HuH-7 (cell line): ENCODE measurements at regions not wholly inside any gene's neighbourhood (a gene's known extent, or its start where the extent isn't known, plus 50 kb on each side); places are given as distances from the start of the nearest gene placed in this dataset.

Experiments used
- DNase-seq: peaks from one replicate; pipeline ENCODE4 v3.0.0; 2011; ENCODE audit warnings: low spot score

DNA sequence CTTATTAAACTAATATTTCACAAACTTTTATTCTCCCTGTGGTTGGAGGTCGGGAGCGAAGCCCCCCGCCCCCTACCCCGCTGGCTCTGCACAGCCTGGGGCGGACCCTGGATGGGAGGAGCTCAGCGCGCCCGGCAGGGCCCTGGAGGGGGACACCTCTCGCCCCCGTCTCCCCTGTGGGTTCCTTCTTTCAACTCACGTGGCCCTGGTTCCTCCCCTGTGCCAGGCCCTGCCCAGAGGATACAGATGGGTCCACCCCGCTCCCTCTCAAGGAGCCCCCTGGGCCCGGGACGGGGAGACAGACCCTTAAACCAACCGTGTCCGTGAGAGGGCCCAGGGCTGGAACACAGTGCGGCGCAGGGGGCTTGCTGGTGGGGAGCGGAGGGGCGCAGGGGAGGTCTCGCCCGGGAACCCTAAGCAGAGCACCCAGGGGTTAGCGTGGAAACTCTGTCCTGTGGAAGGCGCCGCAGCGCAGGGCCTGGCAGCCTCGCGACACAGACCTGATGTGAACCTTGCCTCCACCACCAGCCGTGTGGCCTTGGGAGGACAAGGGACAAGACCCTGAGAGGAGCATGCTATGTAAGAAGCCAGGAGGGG is 103.7 kb upstream of the MVB12B start:
- no peak for DNase-seq

DNA sequence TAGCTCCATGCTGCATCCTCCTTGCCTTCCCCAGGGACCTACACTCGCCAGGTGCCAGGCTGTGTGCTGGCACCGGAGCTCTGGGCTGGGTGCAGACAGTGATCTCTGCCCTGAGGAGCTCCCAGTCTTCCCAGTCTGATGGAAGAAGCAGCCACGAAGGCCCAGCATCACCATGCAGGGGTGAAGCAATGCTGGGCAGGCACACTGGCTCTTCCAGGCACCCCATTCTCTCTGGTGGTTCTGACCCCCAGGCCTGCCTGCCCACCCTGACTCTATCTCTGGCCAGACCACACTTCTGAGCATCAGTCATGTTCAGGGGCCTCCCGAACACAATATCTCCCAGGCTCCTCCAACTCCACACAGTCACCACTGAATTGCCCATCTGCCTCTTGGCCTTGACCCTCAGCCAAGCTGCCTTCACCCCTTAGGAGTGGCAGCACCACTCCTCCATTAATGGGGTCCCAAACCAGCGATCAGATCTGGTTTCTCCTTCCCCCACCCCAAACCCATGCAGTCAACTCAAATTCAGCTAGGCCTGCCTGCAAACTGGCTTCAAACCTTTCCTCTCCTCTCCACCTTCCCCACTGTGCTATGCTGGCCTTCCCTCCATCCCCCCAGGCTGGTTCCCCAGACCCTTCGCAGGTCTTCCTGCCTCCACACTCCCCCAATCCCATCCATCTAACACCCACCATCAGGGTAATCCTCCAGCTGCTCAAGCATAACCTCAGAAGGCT is 102.7 kb upstream of the MVB12B start:
- no peak for DNase-seq

DNA sequence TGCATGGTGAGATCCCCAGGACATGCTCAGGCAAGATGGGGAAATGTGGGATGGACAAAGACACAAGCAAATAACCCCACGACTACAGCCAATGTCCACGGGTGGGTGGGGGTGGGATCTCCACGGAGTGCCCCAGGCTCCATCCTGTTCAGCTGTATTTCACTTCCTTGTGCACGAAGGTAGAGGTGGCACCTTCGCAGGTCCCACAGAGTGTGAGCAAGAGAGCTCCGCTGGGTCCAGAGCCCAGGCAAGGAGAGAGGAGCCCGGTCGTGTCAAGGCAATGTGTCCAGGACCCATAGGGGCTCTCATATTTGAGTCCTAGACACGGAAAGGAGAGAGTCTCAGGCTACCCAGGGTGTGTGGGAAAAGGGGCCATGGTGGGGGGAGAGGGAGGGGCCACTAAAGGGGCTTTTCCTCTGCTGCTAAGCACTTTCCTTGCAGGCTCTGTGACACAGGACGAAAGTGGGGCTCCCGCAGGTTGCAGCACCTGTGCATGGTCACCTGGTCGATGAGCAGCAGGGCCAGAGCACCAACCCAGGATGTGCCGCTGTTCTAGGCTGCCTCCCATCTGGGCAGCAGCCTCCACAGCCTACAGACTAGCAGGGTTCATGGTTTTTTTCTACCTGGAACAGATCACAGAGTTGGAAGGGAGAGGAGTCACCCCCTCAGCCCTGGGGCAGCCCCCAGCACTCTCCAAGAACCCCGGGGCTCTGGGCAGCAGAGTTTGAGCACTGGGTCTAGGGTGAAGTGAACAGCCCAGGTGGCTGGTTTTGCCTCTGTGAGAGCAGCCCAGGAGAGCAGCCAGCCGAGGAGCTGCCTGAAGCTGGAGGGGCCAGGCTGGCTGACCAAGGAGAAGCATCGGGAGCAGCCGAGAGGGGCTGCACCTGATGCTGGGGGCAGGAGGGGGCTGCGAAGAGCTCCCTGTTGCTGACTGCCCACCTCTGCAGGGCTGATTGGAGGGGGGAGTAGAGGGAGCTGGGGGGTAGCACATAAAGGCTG is 100.7 kb upstream of the MVB12B start:
- DNase-seq = no peak

DNA sequence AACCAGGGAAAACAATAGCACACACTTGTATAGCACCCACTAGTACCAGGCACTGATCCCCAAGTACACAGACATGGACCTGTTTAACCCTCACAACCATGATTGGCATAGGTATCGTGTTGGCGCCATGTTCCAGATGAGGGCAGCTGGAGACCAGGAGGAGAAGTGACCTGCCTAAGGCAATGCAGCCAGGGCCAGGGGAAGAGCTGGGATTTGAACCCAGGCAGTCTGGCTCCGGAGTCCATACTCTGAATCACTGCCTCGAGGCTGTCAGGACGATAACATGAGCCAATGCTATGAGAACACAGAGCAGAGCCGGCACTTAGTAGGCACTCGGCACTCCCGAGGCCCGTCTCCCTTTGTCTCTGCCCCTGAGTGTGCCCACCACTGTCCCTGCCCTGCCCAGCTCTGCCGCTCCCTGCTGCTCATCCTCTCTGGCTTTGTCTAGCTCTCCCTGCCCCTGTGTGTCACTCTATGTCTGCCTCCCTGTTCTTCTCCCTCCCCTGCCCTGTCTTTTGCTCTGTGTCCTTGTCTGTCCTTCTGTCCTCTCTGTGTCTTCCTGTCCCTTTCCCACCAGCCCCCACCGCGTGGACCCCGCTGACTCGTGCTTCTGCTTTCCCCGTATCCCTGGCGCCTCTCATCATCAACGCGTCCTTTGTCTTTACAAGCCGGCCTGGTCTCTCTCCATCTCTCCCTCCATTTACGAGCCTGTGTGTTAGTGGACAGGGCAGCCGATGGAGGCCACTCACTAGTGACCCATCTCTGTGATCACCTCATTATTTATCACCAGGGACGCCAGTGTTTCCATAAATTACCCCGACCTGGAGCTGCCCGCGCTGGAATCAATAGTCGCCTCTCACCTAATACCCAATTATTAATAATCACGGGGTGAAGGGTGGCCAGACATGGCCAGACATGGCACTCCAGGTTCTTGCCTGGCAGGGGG is 99.4 kb upstream of the MVB12B start:
- no peak for DNase-seq

DNA sequence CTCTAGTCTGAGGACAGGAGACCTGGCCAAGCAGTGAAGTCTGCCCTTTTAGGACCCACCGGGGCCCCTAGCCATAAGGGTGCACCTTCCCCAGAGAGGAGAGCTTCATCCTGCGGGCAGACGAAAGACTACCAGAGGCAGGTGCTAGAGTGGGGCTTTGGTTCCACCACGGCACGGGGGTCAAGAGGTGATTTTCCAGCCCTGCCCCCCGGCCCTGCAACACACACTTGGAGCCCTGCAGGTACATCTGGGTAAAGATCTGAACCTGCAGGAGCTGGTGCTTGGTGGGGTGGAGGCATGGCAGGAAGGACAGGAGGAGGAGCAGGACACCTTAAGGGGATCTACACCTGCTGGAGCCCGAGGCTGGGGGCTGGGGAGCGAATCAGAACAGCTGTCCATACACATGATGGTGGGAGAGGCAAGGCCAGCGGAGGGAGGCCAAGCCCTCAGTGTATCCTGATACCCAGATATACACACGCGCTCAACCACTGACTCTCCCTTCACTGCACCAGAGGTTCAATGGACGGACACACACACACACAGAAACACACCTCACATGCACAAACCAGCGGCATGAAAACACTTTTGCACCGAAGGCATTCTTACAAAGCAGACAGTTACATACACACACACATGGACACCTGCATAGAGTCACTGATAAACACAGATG is 98.4 kb upstream of the MVB12B start:
- DNase-seq = no peak

DNA sequence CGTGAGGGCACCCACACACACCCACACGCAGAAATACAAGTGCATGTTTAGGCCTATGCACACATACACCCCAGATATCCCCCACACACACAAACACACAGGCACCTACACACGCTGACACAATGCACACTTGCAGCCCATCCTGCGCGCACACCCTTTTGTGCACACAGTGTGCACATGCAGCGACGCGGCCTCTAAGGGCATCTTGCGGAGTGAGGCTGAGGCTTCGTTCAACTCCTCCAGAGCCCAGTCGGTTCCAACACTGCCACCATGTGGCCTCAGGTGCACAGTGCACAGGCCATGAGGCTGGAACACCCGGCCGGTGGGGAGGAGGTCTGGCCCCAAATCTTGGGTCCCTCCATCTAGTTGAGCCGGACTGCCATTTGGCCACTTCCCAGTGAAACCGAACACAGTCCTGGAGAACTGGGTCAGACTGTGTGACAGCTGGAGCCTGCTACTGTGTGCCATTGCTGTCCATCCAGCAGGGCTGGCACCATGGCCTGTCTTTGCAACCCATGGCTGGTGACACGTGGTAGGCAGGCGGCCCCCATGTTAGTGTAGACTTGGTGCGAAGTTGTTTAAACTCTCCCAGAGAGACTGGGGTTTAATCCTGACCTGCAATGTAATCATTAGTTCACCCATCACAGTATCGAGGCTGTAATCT is 97.7 kb upstream of the MVB12B start:
- DNase-seq = peak; percentile 88

DNA sequence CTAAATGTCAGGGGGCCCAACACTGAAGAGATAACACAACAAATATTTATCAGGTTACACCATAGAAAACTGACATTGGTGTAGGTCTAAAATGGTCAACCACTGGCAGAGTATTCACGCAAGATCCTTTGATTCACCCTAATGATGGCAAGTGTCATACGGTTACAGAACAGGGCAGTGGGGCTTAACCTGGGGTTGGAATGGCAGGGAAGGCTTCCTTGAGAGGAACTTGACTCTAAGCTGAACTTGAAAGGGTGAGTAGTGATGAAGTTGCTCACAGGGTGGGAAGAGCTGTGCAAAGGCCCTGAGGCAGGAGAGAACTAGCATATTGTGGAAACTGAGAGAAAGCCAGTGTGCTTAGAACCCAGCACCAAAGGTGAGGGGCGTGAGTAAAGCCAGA is 97.1 kb upstream of the MVB12B start:
- no peak for DNase-seq

DNA sequence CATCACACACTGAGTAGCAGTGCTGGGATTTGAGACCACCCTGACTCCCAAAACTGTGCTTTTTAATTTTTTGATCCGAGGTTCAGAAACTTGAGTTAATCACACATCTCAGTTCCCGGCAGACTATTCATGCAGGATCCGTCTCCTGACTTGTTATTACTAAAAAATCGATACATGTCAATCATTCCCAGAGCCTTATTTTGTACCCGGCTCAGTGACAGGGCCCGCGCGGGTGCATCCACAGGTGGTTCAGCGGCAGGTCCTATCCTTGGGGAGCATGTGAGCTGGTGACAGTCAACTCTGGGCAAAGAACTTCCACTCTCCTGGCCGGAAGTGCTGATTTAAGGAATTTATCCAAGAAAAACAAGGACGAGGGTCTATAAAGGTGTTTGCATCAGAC is 95.9 kb upstream of the MVB12B start:
- no peak for DNase-seq

DNA sequence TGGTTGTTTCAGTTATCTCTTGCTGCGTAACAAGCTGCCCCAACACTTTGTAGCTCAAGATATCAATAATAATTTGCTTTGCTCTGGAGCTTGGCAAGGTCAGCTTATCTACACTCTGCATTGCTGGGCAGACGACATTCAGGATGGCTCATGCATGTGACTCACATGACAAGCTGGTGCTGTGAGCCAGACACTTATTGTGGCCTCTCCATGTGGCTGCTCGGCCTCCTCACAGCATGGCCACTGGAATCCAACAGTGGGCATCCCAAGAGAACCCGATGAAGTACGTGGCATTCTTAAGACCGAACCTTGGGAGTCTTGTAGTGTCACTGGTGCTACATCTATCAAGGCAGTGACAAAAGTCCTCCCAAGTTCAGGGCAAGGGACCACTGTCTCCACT is 94.2 kb upstream of the MVB12B start:
- DNase-seq = no peak

DNA sequence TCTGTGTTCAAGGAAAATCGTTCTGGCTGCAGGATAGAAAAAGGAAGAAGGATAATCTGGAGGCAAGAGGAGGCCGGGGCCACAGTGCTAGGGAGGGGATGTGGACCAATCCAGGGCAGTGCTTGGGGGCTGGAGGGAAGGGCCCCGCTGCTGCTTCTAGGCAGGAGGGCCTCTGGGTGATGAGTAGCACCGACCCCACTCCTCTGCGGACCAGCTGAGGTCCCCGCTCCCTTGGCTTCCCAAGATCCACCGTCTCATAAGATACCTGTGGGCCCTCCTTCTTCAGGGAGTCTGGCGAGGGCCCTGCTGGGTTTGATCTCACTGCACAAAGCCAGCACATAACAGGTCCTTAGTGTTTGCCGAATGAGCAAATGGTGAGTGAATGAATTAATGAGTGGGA is 93.5 kb upstream of the MVB12B start:
- DNase-seq = no peak

DNA sequence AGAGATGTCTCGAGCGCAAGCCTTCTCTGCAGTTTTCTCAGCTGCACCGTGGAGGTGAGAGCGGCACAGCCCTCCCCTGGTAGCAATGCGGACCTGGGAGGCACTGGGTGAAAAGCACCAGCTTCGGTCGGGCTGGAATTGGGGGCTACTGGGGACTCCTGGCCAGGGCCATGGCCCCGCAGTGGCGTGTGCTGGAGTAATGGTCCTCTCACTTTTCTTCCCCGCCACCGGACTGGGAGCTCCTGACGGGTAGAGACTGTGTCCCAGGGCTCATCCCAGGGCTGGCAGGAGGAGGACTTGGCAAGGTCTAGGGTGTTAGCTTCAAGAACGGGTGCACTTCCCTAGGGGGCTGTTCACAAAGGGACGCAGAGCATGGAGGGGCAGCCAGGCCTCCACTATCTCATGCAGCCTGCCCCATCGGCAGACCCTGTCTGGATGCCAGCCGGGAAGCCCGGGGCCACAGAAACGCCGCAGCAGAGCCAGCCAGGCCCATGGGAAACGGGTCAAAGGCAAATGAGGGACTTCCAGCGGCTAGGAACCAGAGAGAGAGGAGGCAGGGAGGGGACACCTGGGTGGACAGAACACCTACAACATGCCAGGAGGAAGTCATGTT is 92.6 kb upstream of the MVB12B start:
- DNase-seq = no peak

DNA sequence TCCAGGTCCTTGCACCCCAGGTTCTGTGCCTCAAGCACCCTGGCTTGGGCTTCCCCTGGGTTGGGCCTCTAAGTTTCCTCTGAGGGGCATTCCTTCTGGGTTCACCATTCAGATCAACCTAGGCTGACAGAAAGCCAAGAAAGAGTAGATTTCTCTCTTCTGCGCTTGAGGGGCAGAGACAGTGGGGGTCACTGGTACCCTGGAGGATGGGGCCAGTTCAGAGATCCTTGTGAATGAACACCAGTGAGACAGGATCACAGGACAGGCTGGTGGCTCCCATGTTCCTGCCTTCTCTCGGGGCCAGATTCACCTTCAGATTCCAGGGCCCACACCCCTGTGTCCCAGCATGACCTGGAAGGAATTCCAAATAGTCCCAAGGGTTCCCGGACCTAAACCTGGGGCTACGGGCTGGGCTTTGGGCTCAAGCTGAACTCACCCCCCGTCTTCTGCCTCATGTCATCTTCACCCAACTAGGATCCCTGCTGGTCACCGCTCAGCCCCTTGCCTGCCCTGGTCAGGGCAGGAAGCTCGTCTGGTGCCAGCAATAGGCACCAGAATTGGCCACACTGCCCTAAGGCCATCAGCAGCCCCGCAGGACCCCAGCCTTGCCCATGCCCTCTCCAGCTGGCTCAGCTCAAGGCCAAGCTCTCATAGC is 91.8 kb upstream of the MVB12B start:
- no peak for DNase-seq

DNA sequence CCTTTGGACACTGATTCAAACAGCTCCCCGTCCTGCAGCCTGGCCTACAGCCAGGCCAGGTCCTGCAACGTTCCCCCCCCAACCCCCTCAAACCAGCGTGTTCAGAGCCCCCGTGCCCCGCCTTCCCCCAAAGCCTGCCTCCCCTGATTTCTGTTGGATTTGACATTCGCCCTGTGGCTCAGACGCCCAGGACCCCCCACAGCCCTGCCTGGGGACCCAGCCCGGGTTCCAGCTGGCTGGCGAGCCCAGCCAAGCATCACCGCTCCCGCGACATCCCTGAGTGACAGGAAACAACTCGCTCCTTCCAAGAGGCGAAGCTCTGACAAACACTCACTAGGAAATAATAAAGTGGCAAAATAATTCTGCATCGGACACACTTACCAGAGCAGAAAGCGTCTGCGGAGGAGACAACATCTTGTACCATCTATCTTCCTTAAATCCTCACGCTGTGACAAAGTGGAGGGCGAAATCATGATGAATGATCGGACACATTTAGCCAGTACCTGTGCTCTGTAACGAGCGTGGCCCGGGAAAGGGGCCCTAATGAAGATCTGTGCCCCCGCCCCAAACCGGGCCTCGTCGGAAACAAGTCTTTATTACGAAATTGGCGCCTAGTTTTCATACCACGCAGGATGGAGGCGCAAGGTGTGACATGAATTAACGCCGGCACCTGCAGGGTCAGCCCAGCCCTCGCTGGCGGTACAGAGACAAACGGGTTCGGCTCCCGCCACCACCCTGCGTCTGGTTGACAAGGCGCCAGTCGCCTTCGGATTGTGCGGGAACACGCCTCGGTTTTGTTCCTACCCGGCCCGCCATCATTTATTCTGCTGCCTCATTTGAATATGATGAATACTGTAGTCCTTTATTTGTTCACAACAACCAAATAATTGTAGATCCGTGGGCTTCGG is 91.0 kb upstream of the MVB12B start:
- DNase-seq = no peak

DNA sequence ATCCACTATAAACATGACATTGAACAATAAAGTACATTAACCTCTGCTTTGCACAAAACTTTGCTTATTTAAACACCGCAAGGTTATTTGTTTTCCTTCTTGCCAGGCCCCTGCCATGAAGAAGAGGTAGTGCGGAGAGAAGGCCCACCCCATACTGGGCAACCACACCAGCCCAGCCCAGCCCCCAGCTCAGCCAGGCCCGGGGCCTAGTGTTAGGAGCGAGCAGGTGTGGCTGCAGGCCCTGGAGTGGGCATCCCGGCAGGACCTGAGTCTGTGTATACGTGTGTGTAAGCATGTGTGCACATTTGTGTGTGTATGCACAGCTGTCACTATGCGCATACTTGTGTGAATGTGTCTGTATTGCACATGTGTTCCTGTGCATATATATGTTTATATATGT is 90.4 kb upstream of the MVB12B start:
- DNase-seq = no peak

DNA sequence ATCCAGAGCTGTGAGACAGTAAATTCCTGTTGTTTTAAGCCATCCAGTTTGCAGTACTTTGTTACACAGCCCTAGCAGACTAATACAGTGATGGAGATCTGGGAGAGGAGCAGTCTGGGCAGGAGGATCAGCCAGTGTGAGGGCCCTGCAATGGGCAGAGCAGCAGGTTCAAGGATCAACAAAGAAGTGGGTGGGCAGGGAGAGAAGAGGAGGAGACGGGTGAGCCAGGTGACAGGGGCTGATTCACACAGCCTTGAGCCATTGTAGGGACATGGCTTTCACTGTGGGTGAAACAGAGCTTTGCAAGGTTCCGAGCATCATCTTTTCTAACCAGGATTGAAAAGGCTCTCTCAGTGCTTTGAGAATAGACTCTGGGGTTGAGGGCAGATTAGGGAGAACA is 88.2 kb upstream of the MVB12B start:
- DNase-seq = no peak

DNA sequence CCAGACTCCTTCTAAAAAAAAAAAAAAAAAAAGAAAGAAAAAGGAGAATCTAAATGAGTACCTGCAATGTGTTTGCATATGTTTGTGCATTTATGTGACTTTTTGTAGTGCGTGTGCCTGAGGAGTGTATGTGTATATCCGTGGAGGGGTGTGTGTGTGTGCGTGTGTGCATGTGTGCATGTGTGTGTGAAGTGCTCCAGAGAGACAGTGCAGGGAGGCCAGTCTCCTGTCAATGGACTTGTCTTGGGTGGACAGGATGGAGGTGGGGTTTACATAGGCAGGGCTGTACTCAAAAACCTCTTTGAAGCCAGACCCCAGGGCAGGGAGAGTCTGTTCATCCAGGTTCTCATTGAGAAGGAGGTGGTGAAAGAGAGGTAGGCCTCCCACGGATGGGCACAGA is 87.1 kb upstream of the MVB12B start:
- no peak for DNase-seq

DNA sequence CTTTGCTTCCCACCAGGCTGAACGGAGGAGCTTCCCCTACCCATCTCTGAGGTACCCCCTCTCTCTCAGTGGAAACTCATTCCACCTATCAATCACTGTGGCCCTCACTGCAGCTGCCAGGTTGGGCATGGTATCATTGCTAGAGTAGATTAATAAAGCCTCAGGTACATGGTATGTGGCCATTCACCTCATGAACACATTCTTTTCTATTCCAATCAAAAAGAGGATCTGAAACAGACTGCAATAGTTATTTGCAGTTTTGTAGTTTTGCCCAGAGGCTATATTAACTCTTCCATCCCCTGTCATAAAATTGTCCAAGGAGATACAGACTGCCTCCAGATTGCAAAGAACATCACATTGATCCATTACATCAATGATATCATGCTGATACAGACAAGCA is 85.8 kb upstream of the MVB12B start:
- DNase-seq = no peak

DNA sequence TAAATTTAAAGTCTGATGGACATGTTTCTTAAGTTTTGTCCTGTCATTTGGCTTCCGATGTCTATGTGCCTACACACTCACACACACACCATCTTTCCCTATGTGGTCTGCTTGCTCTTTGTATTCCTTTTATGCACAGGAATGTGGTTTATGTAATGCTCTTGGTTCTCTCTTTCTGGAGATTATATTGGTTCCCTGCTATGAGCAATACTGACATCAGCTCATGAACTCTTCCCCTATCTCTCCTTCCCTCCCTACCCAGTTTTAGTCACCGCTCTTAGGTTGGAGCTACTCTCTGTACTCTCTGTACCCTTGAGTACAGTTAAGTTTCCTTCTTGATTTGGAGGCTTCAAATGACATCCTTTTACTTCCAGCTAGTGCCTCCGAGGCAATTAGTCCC is 77.9 kb upstream of the MVB12B start:
- DNase-seq = no peak
